Hippocampal formation (tissue), 2 donors: ENCODE measurements at regions not wholly inside any gene's neighbourhood (a gene's known extent, or its start where the extent isn't known, plus 50 kb on each side); places are given as distances from the start of the nearest gene placed in this dataset.

Experiments used
- DNase-seq, 2 donors: peaks; one replicate each; lab custom pipeline; 2025; lab: John Stamatoyannopoulos, UW

DNA sequence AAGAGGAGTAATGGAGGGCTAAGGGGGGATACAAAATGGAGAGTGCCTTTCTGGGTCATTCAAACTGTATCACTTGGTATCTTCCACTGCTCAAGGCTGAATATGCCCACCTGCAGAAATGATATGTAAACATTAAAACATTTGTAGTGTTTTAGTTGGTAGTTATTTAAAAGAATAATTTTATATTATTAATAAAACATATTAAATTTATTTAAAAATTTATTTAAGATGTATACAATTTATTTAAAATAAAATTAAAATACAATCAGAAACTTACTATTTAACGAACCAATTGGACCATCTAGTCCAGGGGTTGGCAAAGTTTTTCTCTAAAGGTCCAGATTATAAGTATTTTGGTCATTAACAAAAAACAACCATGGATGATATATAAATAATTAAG lies 308.5 kb downstream of the PLK2 start:
- DNase-seq, result no peak

DNA sequence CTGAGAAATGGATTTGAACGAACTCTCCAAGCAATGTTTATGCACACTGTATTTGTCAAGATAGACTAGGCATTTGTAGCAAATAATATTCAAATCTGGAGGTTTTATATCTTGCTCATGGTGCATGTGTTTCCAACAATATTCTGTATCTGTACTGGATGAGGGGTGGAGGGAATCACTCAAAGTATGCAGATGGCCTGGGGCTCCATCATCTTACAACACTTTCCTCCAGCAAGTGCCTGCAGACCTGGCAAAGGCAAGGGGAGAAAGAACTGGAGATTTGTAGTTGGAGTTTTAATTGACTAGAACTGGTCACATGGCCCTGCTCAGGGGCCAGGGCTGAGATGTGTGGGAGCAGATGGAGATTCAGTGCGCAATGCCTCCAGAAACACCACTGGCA lies 309.0 kb downstream of the PLK2 start:
- DNase-seq, result no peak

- DNase-seq, result no peak
Observed at GRCh38 chr5:58149746-58150145, 310.1 kb downstream of the PLK2 start.

- no peak for DNase-seq
Observed at GRCh38 chr5:58149345-58149744, 310.5 kb downstream of the PLK2 start.

- no peak for DNase-seq
Observed at GRCh38 chr5:58148254-58148775, 311.6 kb downstream of the PLK2 start.

DNA sequence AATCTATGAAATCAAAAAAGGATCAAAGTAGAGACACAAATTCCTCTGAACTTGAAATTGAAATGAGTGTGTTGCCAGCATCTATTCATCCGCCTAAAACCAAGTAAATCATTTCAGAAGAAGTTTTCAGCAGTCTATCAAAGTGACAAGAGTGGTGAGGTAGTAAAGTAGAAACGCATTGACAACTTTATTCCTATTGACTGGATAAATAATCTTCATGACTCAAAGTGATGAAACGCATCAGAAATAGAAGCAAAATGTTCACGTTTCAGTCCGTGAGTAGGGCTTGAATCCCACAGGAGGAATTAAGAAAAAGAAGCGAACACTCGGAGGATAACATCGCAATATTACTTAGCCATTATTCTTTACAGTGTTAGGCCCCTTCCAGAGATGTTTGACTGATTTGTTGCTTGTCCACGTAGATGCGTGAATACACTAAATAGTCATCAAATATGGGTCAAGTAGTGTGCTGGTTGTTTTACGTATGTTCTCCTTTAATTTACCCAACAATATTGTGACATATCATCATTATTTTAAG lies 314.4 kb downstream of the PLK2 start:
- no peak for DNase-seq

- DNase-seq, result no peak
Observed at GRCh38 chr5:58143727-58144126, 316.2 kb downstream of the PLK2 start.

GRCh38 chr5:58143181-58143580 lies 316.7 kb downstream of the PLK2 start:
- no peak for DNase-seq

GRCh38 chr5:58138791-58139190 lies 321.1 kb downstream of the PLK2 start:
- DNase-seq, result no peak

DNA sequence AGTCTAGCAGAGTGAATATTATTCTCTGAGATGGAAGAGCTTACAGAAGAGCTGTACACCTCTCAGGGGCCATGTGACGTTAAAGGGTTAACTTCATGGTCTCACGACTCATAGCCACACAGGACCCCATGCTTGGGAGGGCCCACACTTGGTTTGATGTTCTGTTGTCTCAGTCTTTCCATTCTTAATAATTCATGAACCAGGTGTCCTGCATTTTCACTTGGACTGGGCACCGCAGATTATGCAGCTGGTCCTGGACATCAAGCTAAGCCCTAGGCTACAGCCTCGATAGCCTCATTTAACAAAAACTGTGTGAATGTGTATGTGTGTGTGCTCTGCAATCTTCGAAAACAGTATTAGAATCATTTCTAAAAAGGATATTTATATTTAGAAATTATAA lies 323.5 kb downstream of the PLK2 start:
- DNase-seq, result no peak

DNA sequence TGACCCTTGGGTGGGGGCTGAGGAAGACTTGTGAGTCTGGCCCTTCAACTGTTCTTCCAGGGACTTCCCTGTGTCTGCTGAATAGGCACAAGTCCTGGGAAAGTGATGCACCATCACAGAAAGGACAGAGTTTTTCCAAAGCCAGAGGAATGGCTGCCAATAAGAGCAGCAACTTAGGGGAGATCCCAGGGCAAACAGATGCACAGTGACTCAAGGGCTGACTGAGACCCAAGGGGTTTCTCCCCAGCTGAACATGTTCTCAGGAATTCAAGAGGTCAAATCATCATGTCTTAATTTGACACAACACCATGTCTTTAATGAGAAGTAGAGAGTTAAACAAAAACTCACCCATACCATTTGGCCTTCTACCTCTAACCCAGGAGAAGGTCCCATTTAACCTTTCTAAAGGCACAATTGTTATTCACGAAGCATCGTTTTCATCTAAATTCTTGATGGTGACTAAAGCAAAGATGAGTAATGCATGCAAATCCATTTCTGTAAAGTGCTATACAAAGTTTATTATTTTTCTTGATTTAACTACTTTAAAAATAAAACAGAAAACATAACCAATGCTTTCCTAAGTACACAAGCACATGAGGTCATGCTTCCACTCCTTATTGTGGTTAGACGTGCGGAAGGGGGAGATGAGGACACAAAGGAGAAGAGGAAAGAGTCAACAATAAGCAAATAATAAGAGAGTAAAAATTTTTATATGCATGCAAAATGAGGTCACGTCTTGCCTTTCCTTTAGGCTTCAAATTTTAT lies 324.1 kb downstream of the PLK2 start:
- DNase-seq, result no peak

DNA sequence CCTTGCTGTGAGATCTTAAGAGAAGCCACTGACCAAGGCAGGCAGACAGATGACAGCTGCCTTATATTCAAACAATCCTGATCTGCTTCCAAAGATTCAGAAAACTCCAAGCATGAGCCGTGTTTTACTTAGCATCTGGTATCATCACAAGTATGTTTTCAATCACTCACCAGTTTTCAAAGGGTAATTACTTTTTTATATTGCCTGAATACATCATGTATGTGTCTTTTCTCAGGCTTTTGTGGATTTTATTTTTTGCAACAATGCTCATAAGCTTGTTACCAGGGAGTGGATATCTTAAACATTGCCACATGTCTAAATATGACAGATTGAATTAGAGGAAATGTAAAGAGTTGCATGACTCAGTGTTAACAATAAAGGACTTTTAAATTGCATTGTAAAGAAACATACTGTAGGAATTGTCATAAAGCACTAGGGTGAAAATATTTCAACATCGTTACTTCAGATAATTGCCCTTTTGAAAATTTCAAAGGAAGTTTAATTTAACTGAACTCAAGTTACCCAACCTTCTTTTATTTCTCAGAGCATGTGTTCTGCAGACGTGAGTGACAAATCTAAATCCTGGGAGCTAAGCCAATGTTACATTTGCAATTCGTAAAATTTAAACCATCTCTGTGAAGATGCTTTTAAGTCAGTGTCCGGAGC lies 326.1 kb downstream of the PLK2 start:
- no peak for DNase-seq

DNA sequence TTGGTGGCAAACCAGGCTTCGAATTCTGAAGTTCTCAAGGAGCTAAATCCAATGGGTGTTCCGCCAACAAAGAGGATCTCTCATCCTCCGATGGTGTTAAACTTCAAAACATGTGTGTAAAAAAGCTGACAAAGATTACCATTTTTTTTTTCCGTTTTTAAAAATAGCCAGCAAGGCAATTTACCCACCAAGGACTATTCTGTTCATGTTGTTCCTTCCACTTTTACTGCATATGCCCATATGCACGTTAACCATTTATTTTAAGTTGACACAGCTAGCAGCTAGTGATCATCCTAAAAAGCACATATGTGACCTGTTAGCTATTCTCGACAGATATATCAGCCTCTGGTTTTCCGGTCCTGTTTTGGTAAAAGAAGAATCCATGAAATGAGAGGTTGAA lies 326.7 kb downstream of the PLK2 start:
- DNase-seq, result no peak

DNA sequence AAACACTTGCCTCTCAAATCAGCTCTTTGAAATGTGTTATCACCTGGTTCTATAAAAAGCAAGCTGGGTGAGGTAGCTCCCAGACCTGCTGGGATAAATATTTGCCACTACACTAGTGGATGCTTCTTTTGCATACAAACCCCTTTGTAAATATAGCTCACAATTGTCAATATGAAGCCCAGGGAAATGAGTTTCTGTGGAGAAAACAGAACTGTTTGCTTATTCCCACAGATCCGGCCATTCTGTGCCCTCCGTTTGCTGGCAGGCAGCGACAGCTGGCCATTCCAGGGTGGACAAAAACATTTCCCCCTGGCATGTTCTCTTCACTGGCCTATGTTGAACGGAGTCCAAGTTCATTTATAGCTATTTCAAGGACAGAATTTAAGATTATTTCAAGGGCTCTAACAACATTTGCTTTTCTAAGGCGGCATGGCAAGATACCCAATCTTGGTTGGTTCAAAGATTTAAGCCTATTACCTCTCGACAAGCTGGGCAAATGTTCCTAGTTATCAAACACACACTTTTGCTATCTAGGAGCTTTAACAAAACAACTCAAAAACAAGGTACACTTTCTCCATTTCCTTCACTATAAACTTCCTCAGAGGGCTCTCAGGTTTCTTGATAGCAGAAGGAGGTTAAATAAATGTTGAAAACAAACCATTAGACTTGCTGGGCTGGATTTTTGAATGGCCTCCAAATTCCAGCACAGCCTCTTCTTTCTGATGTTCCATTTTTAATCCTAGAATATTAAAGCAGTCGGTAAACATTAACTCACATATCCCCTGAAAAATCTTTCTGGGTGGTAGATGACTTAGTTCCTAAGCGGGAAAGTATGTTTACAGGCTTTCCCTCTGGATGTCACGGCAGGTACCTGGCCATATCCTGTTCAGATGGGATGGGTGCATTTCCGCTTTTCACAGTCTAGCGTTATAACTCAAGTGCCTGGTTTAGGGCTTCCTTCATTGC lies 332.3 kb downstream of the PLK2 start:
- DNase-seq, result no peak

DNA sequence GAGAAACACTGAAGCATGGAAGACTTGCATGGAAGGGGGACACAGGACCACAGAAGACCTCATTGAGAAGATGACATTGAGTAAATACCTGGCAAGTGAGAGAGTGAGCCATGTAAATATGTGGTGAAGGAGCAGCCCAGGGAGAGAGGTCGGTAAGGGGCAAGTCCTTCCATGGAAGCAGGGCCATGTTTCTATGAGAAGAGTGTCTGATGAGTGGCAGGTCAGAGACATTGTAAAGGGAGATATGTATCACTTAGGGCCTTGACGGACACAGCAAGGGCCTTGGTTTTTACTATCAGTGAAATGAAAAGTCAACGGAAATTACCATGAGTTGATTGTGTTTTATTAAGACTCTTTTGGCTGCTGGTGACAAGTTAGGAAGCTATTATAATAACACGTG lies 336.4 kb downstream of the PLK2 start:
- no peak for DNase-seq

DNA sequence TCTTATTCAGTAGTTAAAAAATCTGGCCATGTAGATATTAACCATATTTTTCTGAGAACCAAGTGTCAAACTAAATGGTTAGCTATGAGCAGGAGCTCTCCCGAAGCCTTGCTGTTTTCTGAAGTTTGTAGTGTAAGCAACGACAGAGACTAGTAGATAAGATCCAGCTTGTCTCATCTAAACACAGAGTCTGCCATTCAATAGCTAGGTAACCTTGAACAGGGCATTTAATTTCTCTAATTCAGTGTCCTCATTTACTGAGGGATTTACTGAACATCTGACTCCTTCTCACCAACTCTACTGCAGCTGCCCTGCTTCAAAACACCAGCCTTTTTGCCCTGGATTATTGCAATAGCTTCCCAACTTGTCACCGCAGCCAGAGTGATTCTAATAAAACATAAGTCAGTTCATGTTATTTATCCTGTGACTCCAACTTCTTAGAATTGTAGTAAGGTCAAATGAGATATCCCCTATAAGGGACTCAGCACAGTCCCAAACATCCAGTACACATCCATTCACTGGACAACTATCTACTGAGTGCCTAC lies 337.0 kb downstream of the PLK2 start:
- DNase-seq, result no peak

GRCh38 chr5:58122157-58122556 lies 337.7 kb downstream of the PLK2 start:
- no peak for DNase-seq

DNA sequence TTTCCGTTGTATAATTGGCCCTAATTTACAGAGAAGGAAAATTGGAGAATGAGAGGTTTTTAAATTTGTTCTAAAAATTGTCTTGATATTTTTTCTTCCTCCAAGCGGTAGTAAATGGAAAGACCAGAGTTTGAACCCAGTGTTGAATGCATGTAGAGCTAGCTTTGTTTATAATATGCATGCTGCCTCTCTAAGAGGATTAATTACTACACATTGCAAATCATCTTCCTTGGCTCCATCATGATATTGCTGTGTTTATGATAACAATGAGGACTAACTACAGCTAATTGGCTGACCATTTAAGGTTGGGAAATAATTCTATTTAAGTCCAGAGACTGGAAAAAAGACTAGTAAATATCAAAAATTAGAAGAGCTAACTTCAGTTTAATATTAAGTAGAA lies 338.5 kb downstream of the PLK2 start:
- no peak for DNase-seq

DNA sequence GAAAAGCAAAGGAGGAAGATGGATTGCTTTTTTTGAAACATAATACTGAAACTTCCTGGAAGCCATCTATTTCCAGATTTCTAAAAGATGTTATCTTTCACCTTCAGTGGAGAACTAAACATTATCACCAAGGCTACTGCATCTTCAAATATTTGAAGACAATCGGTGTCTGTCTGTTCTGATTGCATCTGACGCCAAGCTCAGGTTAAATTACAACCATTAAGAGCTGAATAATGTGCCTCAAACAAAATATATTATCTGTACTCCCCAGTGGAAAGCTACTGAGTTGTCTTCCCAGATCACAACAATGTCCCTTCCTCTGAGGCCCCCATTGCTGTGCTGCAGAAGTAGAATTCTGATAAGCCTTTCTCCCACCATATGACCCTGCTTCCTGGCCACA lies 342.3 kb downstream of the PLK2 start:
- no peak for DNase-seq

DNA sequence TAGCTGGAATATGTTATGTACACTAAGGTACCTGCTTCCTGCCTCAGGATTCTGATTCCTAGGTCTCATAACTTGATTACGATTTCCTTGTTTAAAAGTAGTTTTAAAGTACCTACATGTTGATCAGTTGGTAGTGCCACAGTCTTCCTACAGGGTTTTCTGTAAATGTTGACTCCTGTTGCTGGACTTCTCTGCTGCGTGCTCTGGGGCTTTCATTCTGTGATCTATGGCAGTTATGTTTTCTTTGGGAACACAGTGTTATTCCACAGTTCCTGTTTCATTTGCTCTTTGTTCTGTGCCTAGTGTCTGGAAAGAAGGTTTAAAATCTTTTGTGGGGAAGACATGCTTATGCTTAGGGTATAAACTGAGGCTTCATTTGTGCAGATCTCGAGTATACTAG lies 343.5 kb downstream of the PLK2 start:
- no peak for DNase-seq

GRCh38 chr5:58115811-58116210 lies 344.1 kb downstream of the PLK2 start:
- no peak for DNase-seq

DNA sequence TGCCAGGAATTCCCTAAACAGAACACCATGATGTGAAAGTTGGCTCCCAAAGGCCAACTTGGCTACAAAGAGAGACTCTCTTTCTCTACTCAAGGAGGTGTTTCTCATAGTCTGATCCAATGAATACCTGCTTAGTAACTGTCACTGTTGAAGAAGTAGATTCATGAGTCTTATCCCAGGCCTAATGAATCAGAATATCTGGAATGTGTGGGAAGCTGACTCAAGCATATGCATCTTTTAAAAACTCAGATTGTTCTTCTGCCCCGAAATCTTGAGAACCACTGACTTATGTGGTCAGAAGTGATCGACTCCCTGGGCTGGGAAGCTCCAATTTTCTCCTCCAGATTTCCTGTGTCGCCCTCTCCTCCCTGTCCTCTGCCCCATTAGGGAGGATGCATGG lies 345.6 kb downstream of the PLK2 start:
- DNase-seq, result no peak
